ENCODE measurements at regions not wholly inside any gene's neighbourhood (a gene's known extent, or its start where the extent isn't known, plus 50 kb on each side); places are given as distances from the start of the nearest gene placed in this dataset.
"Not testable (repeated sequence)": the region's sequence is repeated elsewhere in the genome, so short reads cannot be mapped to it uniquely, and the experiment has no call there.

- no peak overlapping the region for H3K4me3 ChIP-seq (replicated peaks in 1 of 3; ENCODE audit: insufficient read depth in 1 of 3, low read depth in 1 of 3, low read length in 3 of 3)
- intact Hi-C loops (cut with micrococcal nuclease) = no loop called here
- H3K36me3 ChIP-seq (ENCODE audit: control insufficient read depth in 2 of 2, extremely low read depth in 1 of 2, insufficient read depth in 2 of 2, low read length in 2 of 2) = no peaks in the 10 kb centered on the region
- BruUV-seq (replicated peaks) = no TSS peak
- no peaks in the 10 kb centered on the region for H3K9me3 ChIP-seq (replicated peaks; ENCODE audit: control insufficient read depth, insufficient read depth, low read length)
- no peak overlapping the region for H2AFZ ChIP-seq (ENCODE audit: low read depth, low read length)
- TF ChIP-seq EZH2 (IDR thresholded peaks at IDR 0.05; ENCODE audit: borderline replicate concordance, low read depth, low read length, severe bottlenecking) = no peak
- no peak for TF ChIP-seq FOS (IDR thresholded peaks at IDR 0.05; ENCODE audit: borderline replicate concordance, insufficient read depth, low read length)
- TF ChIP-seq MAX (IDR thresholded peaks at IDR 0.05; ENCODE audit: insufficient read depth, insufficient read length) = no peak
- TF ChIP-seq GATA2 (IDR thresholded peaks at IDR 0.05; ENCODE audit: insufficient read depth, insufficient read length, low read depth, low read length) = no peak
- no peak for TF ChIP-seq JUN (IDR thresholded peaks at IDR 0.05; ENCODE audit: borderline replicate concordance, insufficient read depth, insufficient read length, low read depth)
- TF ChIP-seq POLR2A (IDR thresholded peaks at IDR 0.05; ENCODE audit: low read depth, low read length) = no peak
- H3K79me2 ChIP-seq (ENCODE audit: control insufficient read depth, insufficient read depth, low read length) = no peaks in the 10 kb centered on the region
- dilution Hi-C loops (cut with MboI; ENCODE audit: extremely low pct_ligation_motif_present, low sequenced_read_pairs) = no loop called here
- H3K9me1 ChIP-seq (replicated peaks; ENCODE audit: control insufficient read depth, extremely low read depth, insufficient read depth, low read length) = no peaks in the 10 kb centered on the region
- H3K27me3 ChIP-seq (ENCODE audit: control insufficient read depth in 2 of 2, insufficient read depth in 2 of 2, low read length in 2 of 2) = no peaks in the 10 kb centered on the region
- CTCF ChIA-PET = no interaction called here
- no peak overlapping the region for H3K9ac ChIP-seq (replicated peaks; ENCODE audit: extremely low read depth, insufficient read depth, low read length)
- no peak overlapping the region for H3K27ac ChIP-seq (ENCODE audit: insufficient read depth, low read depth, low read length)
- H4K20me1 ChIP-seq (replicated peaks; ENCODE audit: control insufficient read depth, extremely low read depth, insufficient read depth, low read length) = no peaks in the 10 kb centered on the region
- no peak overlapping the region for H3K4me2 ChIP-seq (ENCODE audit: insufficient read depth, low read length)
- H3K4me1 ChIP-seq (ENCODE audit: control insufficient read depth, extremely low read depth, insufficient read depth, low read length) = no peaks in the 10 kb centered on the region
- no peak for FAIRE-seq
- POLR2A ChIA-PET = no interaction called here
- DNase-seq (ENCODE audit: low read depth, low spot score) = no peak
Observed at GRCh38 chr13:86357106-86357505, 557.9 kb upstream of the SLITRK6 start.

DNA sequence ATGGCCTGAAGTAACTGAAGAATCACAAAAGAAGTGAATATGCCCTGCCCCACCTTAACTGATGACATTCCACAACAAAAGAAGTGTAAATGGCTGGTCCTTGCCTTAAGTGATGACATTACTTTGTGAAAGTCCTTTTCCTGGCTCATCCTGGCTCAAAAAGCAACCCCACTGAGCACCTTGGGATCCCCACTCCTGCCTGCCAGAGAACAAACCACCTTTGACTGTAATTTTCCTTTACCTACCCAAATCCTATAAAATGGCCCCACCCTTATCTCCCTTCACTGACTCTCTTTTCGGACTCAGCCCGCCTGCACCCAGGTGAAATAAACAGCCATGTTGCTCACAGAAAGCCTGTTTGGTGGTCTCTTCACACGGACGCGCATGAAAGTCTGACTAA, 564.5 kb upstream of the SLITRK6 start:
- H3K9me3 ChIP-seq (replicated peaks; ENCODE audit: control insufficient read depth, insufficient read depth, low read length); H3K36me3 ChIP-seq (ENCODE audit: control insufficient read depth in 2 of 2, extremely low read depth in 1 of 2, insufficient read depth in 2 of 2, low read length in 2 of 2); intact Hi-C loops (cut with micrococcal nuclease); CTCF ChIA-PET; H3K27ac ChIP-seq (ENCODE audit: insufficient read depth, low read depth, low read length); H3K79me2 ChIP-seq (ENCODE audit: control insufficient read depth, insufficient read depth, low read length); POLR2A ChIA-PET; BruUV-seq (replicated peaks); dilution Hi-C loops (cut with MboI; ENCODE audit: extremely low pct_ligation_motif_present, low sequenced_read_pairs); H4K20me1 ChIP-seq (replicated peaks; ENCODE audit: control insufficient read depth, extremely low read depth, insufficient read depth, low read length); H2AFZ ChIP-seq (ENCODE audit: low read depth, low read length); DNase-seq (ENCODE audit: low read depth, low spot score); H3K27me3 ChIP-seq (ENCODE audit: control insufficient read depth in 2 of 2, insufficient read depth in 2 of 2, low read length in 2 of 2); FAIRE-seq; H3K4me3 ChIP-seq (replicated peaks in 1 of 3; ENCODE audit: insufficient read depth in 1 of 3, low read depth in 1 of 3, low read length in 3 of 3); H3K9me1 ChIP-seq (replicated peaks; ENCODE audit: control insufficient read depth, extremely low read depth, insufficient read depth, low read length); H3K4me2 ChIP-seq (ENCODE audit: insufficient read depth, low read length); H3K4me1 ChIP-seq (ENCODE audit: control insufficient read depth, extremely low read depth, insufficient read depth, low read length); H3K9ac ChIP-seq (replicated peaks; ENCODE audit: extremely low read depth, insufficient read depth, low read length): not testable (repeated sequence)
